ENCODE measurements at regions not wholly inside any gene's neighbourhood (a gene's known extent, or its start where the extent isn't known, plus 50 kb on each side); places are given as distances from the start of the nearest gene placed in this dataset.

DNA sequence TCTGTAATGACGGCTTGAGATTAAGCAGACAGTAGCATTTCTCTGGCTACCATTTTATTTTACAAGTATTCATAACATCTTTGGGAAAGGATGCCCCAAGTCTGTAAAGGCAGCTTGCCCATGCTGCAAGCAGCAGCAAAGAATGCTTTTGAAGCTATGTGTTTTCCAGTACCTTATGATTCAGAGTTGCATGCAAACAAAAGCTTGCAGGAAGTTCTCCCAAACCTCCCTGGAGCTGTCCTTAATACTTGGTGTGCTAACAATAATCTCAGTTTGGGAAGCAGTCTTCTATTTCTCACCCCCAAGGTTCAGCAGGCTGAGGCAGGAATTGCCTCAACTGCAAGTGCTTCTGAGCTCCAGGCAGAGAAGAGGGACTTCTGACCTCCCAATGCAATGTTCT, 60.8 kb downstream of the CCNA1 start:
- Histone ChIP-seq H3K9me3 (no peaks in the 10 kb centered on the region), H3K4me1 (no peaks in the 10 kb centered on the region), H3K27ac (no peak overlapping the region), H3K4me3 (no peak overlapping the region), H3K27me3 (no peaks in the 10 kb centered on the region), H3K36me3 (ENCODE audit: low read depth, missing control alignments) (no peaks in the 10 kb centered on the region)
- DNase-seq, result no peak
- WGBS, 2 donors, result 82 to 86% methylated on average over 1 of the region's 1 CpG
- intact Hi-C loops (cut with DNase I; ENCODE audit: low total_unique reads), result no loop called here
- TF ChIP-seq CTCF (IDR thresholded peaks at IDR 0.05) (no peak), POLR2A (IDR thresholded peaks at IDR 0.05) (no peak)

GRCh38 chr13:36495431-36495830, 63.1 kb downstream of the CCNA1 start:
- no peaks in the 10 kb centered on the region for H3K27me3 ChIP-seq
- DNase-seq, result no peak
- TF ChIP-seq POLR2A (IDR thresholded peaks at IDR 0.05), result no peak
- no peak for TF ChIP-seq CTCF (IDR thresholded peaks at IDR 0.05)
- no peaks in the 10 kb centered on the region for H3K9me3 ChIP-seq
- WGBS, 2 donors, result 82 to 92% methylated on average over 4 of the region's 4 CpGs
- no peaks in the 10 kb centered on the region for H3K4me1 ChIP-seq
- intact Hi-C loops (cut with DNase I; ENCODE audit: low total_unique reads), result no loop called here
- no peak overlapping the region for H3K4me3 ChIP-seq
- H3K36me3 ChIP-seq (ENCODE audit: low read depth, missing control alignments), result no peaks in the 10 kb centered on the region
- H3K27ac ChIP-seq, result no peak overlapping the region

GRCh38 chr13:36509369-36509768, 77.1 kb downstream of the CCNA1 start:
- H3K4me1 ChIP-seq, result no peaks in the 10 kb centered on the region
- TF ChIP-seq CTCF (IDR thresholded peaks at IDR 0.05) (no peak), POLR2A (IDR thresholded peaks at IDR 0.05) (no peak)
- DNase-seq, result no peak
- no peak overlapping the region for H3K27ac ChIP-seq
- no peaks in the 10 kb centered on the region for H3K9me3 ChIP-seq
- no peaks in the 10 kb centered on the region for H3K36me3 ChIP-seq (ENCODE audit: low read depth, missing control alignments)
- no peak overlapping the region for H3K4me3 ChIP-seq
- H3K27me3 ChIP-seq, result no peaks in the 10 kb centered on the region
- intact Hi-C loops (cut with DNase I; ENCODE audit: low total_unique reads), result no loop called here
- 73 to 79% methylated on average over 3 of the region's 3 CpGs for WGBS, 2 donors

DNA sequence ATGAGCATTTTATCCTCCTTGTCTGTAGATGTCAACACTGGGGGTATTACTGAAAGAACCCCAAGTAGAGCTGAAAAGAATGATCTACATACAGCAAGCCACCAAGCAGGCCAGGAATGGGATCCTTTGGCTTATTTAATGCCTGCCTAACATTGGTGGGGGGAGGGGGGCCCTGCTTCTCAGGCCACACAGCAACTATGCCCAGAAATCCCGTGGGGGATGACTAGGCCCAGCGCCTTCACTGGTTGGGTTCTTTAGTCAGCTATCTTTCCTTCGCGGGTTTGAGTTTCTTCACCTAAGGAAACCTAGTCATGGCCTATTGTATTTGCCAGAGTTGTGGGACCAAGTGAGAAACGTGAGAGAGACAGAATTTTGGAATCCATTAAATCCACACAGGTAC, 80.5 kb downstream of the CCNA1 start:
- no peaks in the 10 kb centered on the region for H3K9me3 ChIP-seq
- intact Hi-C loops (cut with DNase I; ENCODE audit: low total_unique reads), result no loop called here
- no peaks in the 10 kb centered on the region for H3K27me3 ChIP-seq
- H3K36me3 ChIP-seq (ENCODE audit: low read depth, missing control alignments), result no peaks in the 10 kb centered on the region
- 84 to 86% methylated on average over 5 of the region's 5 CpGs for WGBS, 2 donors
- no peak overlapping the region for H3K4me3 ChIP-seq
- no peak for DNase-seq
- no peak for TF ChIP-seq CTCF (IDR thresholded peaks at IDR 0.05)
- no peak for TF ChIP-seq POLR2A (IDR thresholded peaks at IDR 0.05)
- no peaks in the 10 kb centered on the region for H3K4me1 ChIP-seq
- no peak overlapping the region for H3K27ac ChIP-seq

DNA sequence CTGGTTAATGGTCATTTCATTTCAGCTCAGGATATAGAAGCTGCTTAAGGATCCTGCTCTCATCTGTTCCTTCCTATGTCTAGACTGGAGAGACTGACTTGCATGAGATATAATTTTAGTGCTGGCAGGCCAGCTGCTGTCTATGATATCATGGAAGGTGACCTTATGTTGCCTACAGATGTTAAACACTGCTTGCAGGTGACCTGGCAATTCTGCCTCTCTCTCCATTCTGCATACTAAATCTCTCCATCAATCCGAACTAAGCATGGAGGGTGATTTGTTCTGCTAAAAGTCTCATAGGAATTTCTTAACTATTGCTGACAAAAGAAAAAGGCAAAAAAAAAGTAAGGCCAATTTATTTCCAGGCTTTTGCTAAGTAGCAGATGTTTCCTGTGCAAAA, 81.0 kb downstream of the CCNA1 start:
- Histone ChIP-seq H3K27me3 (no peaks in the 10 kb centered on the region), H3K27ac (no peak overlapping the region), H3K36me3 (ENCODE audit: low read depth, missing control alignments) (no peaks in the 10 kb centered on the region), H3K9me3 (no peaks in the 10 kb centered on the region), H3K4me3 (no peak overlapping the region), H3K4me1 (no peaks in the 10 kb centered on the region)
- no peak for DNase-seq
- intact Hi-C loops (cut with DNase I; ENCODE audit: low total_unique reads), result no loop called here
- no peak for TF ChIP-seq CTCF (IDR thresholded peaks at IDR 0.05)
- no peak for TF ChIP-seq POLR2A (IDR thresholded peaks at IDR 0.05)
- 71 to 72% methylated on average over 1 of the region's 1 CpG for WGBS, 2 donors
